GM12878 (cell line): ENCODE measurements at regions not wholly inside any gene's neighbourhood (a gene's known extent, or its start where the extent isn't known, plus 50 kb on each side); places are given as distances from the start of the nearest gene placed in this dataset.

Experiments used
- ATAC-seq: fragments of 200-7000 bp; cut with Tn5 transposase; 3 replicates; pipeline ENCODE4 v1.9.1; 2020; ENCODE audit warnings: mild to moderate bottlenecking, moderate library complexity
- BruUV-seq: library from RNA; stranded (reverse); fragments of 400-500 nt; replicated peaks from 2 replicates; lab custom pipeline; 2021; lab: Mats Ljungman, UMichigan
- CTCF ChIA-PET: fragments of 300-600 bp; sonication (Branson Sonifier 250); formaldehyde crosslinking; extraction: SDS; loops from one replicate; lab custom pipeline; 2021; ENCODE audit warnings: inconsistent platforms; lab: Yijun Ruan, JAX
- POLR2A ChIA-PET: fragments of 350-600 bp; formaldehyde crosslinking; extraction: SDS; loops from one replicate; lab custom pipeline; 2021; ENCODE audit warnings: inconsistent platforms; lab: Charles Lee
- RAD21 ChIA-PET: fragments of 300-600 bp; sonication (Branson Sonifier 250); formaldehyde crosslinking; loops from one replicate; lab custom pipeline; 2023; ENCODE audit warnings: antibody characterized with exemption; ENCODE audit not compliant: unreplicated experiment; lab: Charles Lee
- SMC1A ChIA-PET: fragments of 300-600 bp; sonication (Branson Sonifier 250); formaldehyde crosslinking; loops from one replicate; lab custom pipeline; 2023; ENCODE audit not compliant: unreplicated experiment, uncharacterized antibody; lab: Charles Lee
- DNase-seq: peaks from one replicate; pipeline ENCODE4 v3.0.0-alpha.2; 2011; ENCODE audit warnings: low read depth, low spot score
- FAIRE-seq: peaks from 3 replicates; lab custom pipeline; 2011; peaks lifted over from hg19 to GRCh38; lab: Jason Lieb, UNC
- H2AFZ ChIP-seq: 2 replicates; pipeline ENCODE4 v1.6.0; 2011; ENCODE audit warnings: low read depth, low read length, control low read depth; ENCODE audit not compliant: control insufficient read depth
- H3K27ac ChIP-seq: 2 replicates; pipeline ENCODE4 v1.5.1; 2011; ENCODE audit warnings: control low read depth; ENCODE audit not compliant: control insufficient read depth, insufficient read depth
- H3K27me3 ChIP-seq, 2 experiments: replicated peaks in 1 of 2; 2 replicates each; pipeline versions ENCODE4 v1.6.0 to v1.6.1; 2011; ENCODE audit warnings: low read length in 1 of 2; ENCODE audit not compliant: control insufficient read depth in 2 of 2, insufficient read depth in 2 of 2
- H3K36me3 ChIP-seq, 2 experiments: 2 replicates each; pipeline ENCODE4 v1.5.1; 2011; ENCODE audit warnings: low read length in 1 of 2; ENCODE audit not compliant: control insufficient read depth in 2 of 2, insufficient read depth in 2 of 2
- H3K4me1 ChIP-seq: 2 replicates; pipeline ENCODE4 v1.6.1; 2011; ENCODE audit warnings: mild to moderate bottlenecking, low read length, moderate library complexity, mixed read lengths; ENCODE audit not compliant: control insufficient read depth, insufficient read depth
- H3K4me2 ChIP-seq: 2 replicates; pipeline ENCODE4 v1.6.0; 2011; ENCODE audit warnings: control low read depth; ENCODE audit not compliant: control insufficient read depth, insufficient read depth
- H3K4me3 ChIP-seq: fragments of 200-600 bp; sonication (generic); 2 replicates; pipeline ENCODE4 v1.5.1; 2016
- H3K79me2 ChIP-seq: 2 replicates; pipeline ENCODE4 v1.6.0; 2011; ENCODE audit warnings: low read length; ENCODE audit not compliant: control insufficient read depth, insufficient read depth
- H3K9ac ChIP-seq: 2 replicates; pipeline ENCODE4 v1.8.0; 2011; ENCODE audit warnings: low read length, control low read depth, mixed read lengths; ENCODE audit not compliant: control insufficient read depth, insufficient read depth
- H3K9me3 ChIP-seq: replicated peaks from 3 replicates; pipeline ENCODE4 v1.5.1; 2011; ENCODE audit warnings: mild to moderate bottlenecking, low read length; ENCODE audit not compliant: control insufficient read depth, insufficient read depth
- H4K20me1 ChIP-seq: 2 replicates; pipeline ENCODE4 v1.6.0; 2011; ENCODE audit not compliant: control insufficient read depth, insufficient read depth
- EZH2 ChIP-seq: IDR thresholded peaks from 2 replicates; pipeline ENCODE4 v1.6.1; 2012; ENCODE audit warnings: low read depth, mild to moderate bottlenecking, control low read depth, inconsistent platforms, low read length, borderline replicate concordance; ENCODE audit not compliant: control insufficient read depth
- NFYB ChIP-seq: IDR thresholded peaks from 2 replicates; pipeline ENCODE4 v1.6.1; 2011; ENCODE audit warnings: low read depth, mild to moderate bottlenecking, low read length, improper control_type of control experiment, moderate library complexity; ENCODE audit not compliant: insufficient read depth
- PML ChIP-seq: IDR thresholded peaks from 2 replicates; pipeline ENCODE4 v1.6.1; 2012; ENCODE audit warnings: low read length, inconsistent platforms
- ZNF384 ChIP-seq: IDR thresholded peaks from 2 replicates; pipeline ENCODE4 v1.6.1; 2012; ENCODE audit warnings: low read depth, mild to moderate bottlenecking, low read length, improper control_type of control experiment, borderline replicate concordance
- WGBS: methylation state at CpG from one replicate; pipeline ENCODE4 v1.1.6; 2016; ENCODE audit warnings: low lambda C conversion rate; ENCODE audit not compliant: insufficient replicate concordance, insufficient coverage; ENCODE audit errors: missing lambda C conversion rate; 5-methylcytosine and 5-hydroxymethylcytosine counted together
- in situ Hi-C: fragments of 300-500 bp; cut with MboI; formaldehyde crosslinking; loops from 9 replicates; pipeline ENCODE4 v1.14.3; 2018; ENCODE audit warnings: mixed read lengths
- intact Hi-C: fragments of 100-400 bp; cut with micrococcal nuclease; formaldehyde crosslinking; loops from one replicate; pipeline ENCODE4 v1.14.2; 2022; ENCODE audit not compliant: unreplicated experiment

GRCh38 chr9:99737649-99738048 lies 84.0 kb upstream of the NR4A3 start:
- ATAC-seq = no peak
- no peaks in the 10 kb centered on the region for H3K36me3 ChIP-seq
- H3K9me3 ChIP-seq = no peaks in the 10 kb centered on the region
- no peaks in the 10 kb centered on the region for H3K79me2 ChIP-seq
- H3K27ac ChIP-seq = no peak overlapping the region
- SMC1A ChIA-PET = no interaction called here
- intact Hi-C loops = no loop called here
- H4K20me1 ChIP-seq = no peaks in the 10 kb centered on the region
- no peaks in the 10 kb centered on the region for H3K4me1 ChIP-seq
- no peak overlapping the region for H3K9ac ChIP-seq
- in situ Hi-C loops = no loop called here
- TF ChIP-seq NFYB (no peak), EZH2 (no peak), PML (no peak)
- H3K27me3 ChIP-seq = no peaks in the 10 kb centered on the region
- BruUV-seq = no TSS peak
- POLR2A ChIA-PET = no interaction called here
- H3K4me3 ChIP-seq = no peak overlapping the region
- 69% methylated on average over 4 of the region's 4 CpGs for WGBS
- FAIRE-seq = no peak
- DNase-seq = no peak
- H3K4me2 ChIP-seq = no peak overlapping the region
- RAD21 ChIA-PET = no interaction called here
- H2AFZ ChIP-seq = no peak overlapping the region
- CTCF ChIA-PET = no interaction called here

GRCh38 chr9:99743006-99743405 lies 78.7 kb upstream of the NR4A3 start:
- no peak for ATAC-seq
- no peak for FAIRE-seq
- WGBS = 72% methylated on average over 2 of the region's 2 CpGs

More at GRCh38 chr9:99743006-99743405, 78.7 kb upstream of the NR4A3 start:
- no peak for DNase-seq
- Histone ChIP-seq H2AFZ (no peak overlapping the region), H3K4me3 (no peak overlapping the region), H3K36me3 (no peaks in the 10 kb centered on the region), H3K4me1 (no peaks in the 10 kb centered on the region), H4K20me1 (no peaks in the 10 kb centered on the region), H3K9me3 (no peaks in the 10 kb centered on the region), H3K79me2 (no peaks in the 10 kb centered on the region), H3K4me2 (no peak overlapping the region), H3K9ac (no peak overlapping the region), H3K27me3 (no peaks in the 10 kb centered on the region), H3K27ac (no peak overlapping the region)
- no TSS peak for BruUV-seq
- ChIA-PET SMC1A (interaction anchor here (1.1 to 1.4 kb wide), 3 partner anchors 8 to 85 kb away, joined by 3 to 4 read pairs (median 4); no protein-coding TSS in a partner anchor), RAD21 (no interaction called here), CTCF (interaction anchor here (0.7 to 1.5 kb wide), 4 partner anchors 9 to 602 kb away, joined by 3 to 4 read pairs (median 3); no protein-coding TSS in a partner anchor), POLR2A (no interaction called here)
- in situ Hi-C loops = no loop called here
- no peak for TF ChIP-seq ZNF384
- intact Hi-C loops = no loop called here
